DMS79 (cell line): ENCODE measurements at regions not wholly inside any gene's neighbourhood (a gene's known extent, or its start where the extent isn't known, plus 50 kb on each side); places are given as distances from the start of the nearest gene placed in this dataset.
"Not testable (repeated sequence)": the region's sequence is repeated elsewhere in the genome, so short reads cannot be mapped to it uniquely, and the experiment has no call there.

ENCODE experiments used
- DNase-seq: peaks from one replicate; lab custom pipeline; 2025; lab: John Stamatoyannopoulos, UW

GRCh38 chr12:60501124-60501729, 905.4 kb downstream of the SLC16A7 start:
- no peak for DNase-seq

DNA sequence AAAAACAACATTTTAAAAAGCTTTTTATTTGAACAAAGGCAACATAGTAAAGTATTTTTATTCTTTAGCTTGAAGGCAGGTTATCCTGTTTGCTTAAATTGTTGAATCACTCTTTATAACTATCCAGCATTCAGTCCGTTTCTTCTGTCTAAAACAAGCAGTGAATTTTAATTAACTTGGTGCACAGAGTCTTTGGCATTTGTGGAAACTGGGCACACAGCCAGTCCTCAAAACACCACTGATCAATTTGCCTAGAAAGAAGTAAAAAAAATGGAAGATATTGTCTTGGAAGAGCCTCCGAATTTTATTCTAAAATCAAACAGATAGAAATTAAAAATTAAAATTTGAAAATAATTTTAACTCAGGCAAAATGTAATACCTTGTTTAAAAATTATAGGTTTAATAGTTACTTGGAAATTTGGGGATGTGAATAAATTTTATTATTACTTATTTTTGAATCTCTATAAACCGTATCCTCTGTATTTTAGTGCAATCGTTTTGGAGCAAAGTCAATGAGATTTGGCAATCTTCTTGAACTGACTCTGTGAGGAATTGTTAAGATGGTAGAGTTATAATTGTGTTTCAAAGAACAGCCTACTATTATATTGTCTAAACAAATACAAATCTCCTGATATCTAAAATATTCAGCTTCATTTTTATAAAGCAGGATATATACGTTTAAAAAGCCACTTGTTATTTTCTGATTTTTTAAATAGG, 927.0 kb downstream of the SLC16A7 start:
- no peak for DNase-seq

DNA sequence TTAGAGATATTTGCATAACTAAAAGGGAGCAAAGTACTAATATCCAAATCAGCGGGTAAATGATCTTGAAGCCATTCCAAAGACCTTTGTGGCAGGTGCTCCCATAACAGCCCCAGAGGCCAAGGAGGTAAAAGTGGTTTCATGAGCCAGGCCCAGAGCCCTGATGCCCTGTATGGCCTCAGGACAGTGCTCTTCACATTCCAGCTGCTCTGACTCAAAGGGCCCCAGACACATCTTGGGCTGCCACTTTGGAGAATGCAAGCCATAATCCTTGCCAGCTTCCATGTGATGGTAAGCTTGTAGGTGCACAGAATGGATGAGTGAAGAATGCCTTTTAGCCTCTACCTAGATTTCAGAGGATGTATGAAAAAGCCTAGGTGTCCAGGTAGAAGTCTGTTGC, 933.4 kb downstream of the SLC16A7 start:
- DNase-seq = no peak

GRCh38 chr12:60529723-60530122, 933.9 kb downstream of the SLC16A7 start:
- no peak for DNase-seq

DNA sequence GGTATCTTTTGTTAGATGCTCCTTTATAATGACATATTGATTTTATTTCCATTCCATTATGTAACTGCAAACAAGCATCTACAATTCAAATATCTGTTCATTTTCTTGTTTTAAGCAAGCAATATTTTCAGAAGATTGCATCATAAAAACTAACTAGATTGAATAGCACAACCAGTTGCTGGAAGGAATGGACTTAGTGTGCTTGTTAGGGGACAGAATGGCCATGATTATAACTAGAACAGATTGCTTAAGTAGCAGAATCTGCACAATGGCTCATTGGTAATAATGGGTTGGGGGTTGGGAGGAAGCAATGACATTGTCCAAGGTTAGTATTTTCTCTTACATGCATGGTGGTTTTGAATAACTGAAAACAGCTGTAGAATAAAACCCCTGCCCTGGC, 939.5 kb downstream of the SLC16A7 start:
- no peak for DNase-seq

- no peak for DNase-seq
These were observed 943.8 kb downstream of the SLC16A7 start for GRCh38 chr12:60539592-60539991.

DNA sequence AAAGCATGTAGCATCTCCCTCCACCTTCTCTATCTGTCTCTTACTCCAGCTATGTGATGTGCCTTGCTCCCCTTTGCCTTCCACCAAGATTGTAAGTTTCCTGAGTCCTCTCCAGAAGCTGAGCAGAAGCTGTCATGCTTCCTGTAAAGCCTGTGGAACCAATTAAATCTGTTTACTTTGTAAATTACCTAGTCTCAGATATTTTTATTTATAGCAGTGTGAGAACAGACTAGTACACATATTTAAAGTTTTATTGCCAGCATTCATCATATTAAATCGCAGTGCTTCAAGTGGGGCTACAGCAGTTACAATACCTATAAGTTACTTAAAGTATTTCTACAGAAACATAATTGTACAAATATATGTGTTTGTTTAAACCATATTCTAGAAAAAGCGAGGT, 973.1 kb downstream of the SLC16A7 start:
- DNase-seq = no peak

- no peak for DNase-seq
These were observed 981.8 kb downstream of the SLC16A7 start for GRCh38 chr12:60577607-60578006.

DNA sequence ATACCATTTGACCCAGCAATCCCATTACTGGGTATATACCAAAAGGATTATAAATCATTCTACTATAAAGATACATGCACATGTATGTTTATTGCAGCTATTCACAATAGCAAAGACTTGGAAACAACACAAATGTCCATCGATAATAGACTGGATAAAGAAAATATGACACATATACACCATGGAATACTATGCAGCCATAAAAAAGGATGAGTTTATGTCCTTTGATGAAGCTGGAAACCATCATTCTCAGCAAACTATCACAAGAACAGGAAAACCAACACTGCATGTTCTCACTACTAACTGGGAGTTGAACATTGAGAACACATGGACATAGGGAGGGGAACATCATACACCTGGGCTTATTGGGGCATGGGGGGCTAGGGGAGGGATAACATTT, 991.8 kb downstream of the SLC16A7 start:
- DNase-seq = not testable (repeated sequence)

DNA sequence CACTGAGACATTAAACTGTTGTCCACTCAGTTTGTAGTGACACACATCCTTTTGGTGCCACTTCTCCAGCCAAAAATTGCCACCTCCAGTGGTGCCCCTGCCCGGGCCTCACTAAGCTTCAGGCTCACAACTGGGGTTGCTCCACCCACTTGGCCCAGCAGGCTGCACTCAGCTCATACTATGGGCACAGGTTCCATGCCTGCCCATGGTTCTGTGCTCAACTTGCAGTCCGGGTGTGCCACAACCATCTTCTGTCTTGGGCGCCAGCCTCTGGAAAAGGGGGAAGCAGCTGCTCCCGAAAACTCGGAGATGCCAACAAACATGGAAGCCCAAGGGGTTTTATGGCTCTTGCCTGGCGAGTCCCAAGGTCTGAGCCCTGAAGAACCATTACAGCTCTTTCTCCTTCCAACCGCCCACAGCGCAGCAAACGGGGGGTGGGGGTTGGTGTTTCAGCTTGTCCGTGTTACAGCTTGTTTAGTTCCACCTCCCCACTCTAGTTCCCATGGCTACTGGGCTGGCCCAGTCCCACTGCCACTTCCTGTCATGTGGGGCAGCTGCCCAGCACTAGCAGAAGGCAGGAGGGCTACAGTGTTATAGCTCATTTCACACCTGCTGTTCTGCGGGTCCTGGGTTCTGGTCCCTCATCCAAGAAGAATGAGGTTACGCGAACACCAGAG, 998.3 kb downstream of the SLC16A7 start:
- DNase-seq = no peak

GRCh38 chr12:60602601-60603000, 1006.8 kb downstream of the SLC16A7 start:
- DNase-seq = no peak

DNA sequence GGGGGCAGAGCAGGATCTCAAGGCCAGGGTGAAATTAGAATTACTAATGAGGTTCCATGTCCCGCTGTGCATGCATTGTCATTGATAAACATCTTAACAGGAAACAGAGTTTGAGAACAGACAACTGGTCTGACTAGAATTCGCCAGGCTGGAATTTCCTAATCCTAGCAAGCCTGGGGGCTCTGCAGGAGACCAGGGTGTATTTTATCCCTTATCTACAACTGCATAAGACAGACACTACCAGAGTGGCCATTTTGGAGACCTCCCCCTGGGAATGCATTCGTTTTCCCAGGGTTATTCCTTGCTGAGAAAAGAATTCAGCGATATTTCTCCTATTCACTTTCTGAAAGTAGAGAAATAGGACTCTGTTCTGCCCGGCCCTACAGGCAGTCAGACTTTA, 1007.6 kb downstream of the SLC16A7 start:
- not testable (repeated sequence) for DNase-seq

GRCh38 chr12:60616400-60616799, 1020.6 kb downstream of the SLC16A7 start:
- no peak for DNase-seq

DNA sequence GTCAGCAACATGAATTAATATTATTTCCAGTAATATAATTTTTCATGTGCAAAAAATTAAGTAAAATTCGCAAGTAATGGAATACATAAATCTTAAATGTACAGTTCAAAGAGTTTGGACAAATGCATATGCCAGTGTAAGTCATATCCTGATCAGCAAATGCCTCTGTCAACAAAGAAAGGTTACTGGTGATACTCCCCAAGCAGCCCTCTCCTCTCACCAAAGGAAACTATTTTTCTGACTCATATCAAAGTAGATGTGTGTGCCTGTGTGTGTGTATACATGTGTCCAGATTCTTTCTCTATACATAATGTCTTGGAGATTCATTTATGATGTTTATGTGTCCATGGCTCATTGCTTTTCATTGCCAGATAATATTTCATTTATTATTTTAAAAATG, 1035.0 kb downstream of the SLC16A7 start:
- no peak for DNase-seq

- no peak for DNase-seq
These were observed 1048.2 kb downstream of the SLC16A7 start for GRCh38 chr12:60644076-60644475.

- DNase-seq = no peak
These were observed 1071.1 kb downstream of the SLC16A7 start for GRCh38 chr12:60666895-60667294.

DNA sequence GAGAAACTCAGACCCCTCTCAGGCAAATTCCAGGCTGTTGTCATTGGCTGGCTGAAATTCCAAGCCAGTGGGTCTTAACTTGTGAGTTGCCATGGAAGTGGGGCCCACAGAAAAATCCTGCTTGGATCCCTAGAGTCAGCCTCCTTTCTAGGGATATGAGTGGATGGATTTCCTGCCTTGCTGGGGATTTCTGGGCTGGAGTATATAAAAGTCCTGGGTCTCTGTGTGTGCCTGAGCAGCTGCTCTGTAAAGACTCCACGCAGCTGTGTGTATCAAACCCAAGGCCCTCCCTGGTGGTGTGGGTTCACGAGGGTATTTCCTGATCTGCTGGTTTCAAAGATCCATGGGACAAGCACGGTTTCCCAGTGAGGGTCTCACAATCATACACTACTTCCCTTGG, 1077.1 kb downstream of the SLC16A7 start:
- DNase-seq = no peak

GRCh38 chr12:60684988-60685655, 1089.3 kb downstream of the SLC16A7 start:
- no peak for DNase-seq

DNA sequence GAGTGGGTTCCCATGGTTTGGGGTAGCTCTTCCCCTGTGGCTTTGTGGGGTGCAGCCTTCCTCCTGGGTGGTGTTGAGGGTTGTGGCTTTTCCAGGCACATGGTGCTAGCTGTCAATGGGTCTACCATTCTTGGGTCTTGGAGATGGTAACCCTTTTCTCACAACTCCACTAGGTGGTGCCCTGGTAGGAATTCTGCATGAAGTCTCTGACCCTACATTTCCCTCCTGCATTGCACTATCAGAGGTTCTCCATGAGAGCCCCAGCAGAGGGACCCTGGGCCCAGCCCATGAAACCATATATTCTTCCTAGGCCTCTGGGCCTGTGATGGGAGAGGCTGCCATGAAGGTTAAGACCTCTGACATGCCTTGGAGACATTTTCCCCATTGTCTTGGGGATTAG, 1093.3 kb downstream of the SLC16A7 start:
- no peak for DNase-seq

DNA sequence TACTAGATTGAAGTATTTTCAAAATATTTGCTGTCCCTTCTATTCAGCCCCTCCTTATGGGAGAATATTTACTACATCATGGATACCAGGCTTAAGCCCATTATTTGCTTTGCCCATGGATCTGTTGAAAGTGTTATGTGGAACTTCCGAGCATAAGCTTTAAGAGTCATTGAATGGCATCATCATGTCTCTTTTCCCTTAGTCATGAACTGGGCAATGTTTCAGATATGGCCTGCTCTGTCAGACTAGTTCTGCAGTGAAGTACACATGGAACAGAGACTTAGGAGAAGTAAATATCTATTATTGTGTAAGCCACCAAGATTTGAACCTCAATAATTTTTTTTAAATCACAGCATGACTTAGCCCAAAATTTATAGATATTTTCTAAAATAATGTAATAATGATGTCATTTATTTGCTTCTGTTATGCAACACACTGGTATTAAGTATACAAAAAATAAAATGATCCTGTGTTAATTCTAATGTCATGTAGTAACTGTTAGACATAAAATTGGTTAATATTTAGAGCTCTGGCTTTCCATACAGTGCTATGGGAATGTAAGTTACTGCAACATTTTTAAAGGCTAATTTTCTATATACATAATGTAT, 1097.3 kb downstream of the SLC16A7 start:
- no peak for DNase-seq

DNA sequence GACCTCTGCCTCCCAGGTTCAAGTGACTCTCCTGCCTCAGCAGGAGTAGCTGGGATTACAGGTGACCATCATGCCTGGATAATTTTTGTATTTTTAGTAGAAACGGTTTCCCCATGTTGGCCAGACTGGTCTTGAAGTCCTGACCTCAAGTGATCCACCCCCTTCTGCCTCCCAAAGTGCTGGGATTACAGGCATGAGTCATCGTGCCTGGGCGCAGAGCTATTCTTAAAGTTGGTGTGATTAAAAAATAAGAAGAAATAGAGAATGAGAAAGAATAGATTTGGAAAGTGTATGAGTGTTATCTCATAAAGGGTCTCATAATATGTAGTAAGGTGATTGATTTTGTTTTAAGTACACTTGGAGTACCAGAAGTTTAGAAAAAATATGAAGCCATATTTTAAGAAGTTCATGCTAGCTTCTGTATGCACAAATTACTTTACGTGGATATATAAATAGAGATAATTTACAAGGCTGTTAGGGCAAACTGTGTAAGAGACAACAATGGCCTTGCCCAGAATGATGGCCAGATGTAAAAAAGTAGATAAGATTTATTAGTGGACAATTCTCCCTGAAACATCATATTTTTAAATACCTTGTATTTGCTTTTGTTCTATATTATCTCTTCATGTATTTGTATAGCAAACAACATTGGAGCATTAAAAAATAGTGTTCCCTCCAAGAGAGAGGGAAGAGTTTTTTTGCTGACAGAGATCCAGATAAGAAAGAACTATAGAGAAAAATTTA, 1108.5 kb downstream of the SLC16A7 start:
- DNase-seq = no peak

- DNase-seq = no peak
These were observed 1114.4 kb downstream of the SLC16A7 start for GRCh38 chr12:60710246-60710645.
